ENCODE measurements at regions not wholly inside any gene's neighbourhood (a gene's known extent, or its start where the extent isn't known, plus 50 kb on each side); places are given as distances from the start of the nearest gene placed in this dataset.
A peak's percentile ranks its signal among the peaks of the same experiment; 100 is the strongest.

DNA sequence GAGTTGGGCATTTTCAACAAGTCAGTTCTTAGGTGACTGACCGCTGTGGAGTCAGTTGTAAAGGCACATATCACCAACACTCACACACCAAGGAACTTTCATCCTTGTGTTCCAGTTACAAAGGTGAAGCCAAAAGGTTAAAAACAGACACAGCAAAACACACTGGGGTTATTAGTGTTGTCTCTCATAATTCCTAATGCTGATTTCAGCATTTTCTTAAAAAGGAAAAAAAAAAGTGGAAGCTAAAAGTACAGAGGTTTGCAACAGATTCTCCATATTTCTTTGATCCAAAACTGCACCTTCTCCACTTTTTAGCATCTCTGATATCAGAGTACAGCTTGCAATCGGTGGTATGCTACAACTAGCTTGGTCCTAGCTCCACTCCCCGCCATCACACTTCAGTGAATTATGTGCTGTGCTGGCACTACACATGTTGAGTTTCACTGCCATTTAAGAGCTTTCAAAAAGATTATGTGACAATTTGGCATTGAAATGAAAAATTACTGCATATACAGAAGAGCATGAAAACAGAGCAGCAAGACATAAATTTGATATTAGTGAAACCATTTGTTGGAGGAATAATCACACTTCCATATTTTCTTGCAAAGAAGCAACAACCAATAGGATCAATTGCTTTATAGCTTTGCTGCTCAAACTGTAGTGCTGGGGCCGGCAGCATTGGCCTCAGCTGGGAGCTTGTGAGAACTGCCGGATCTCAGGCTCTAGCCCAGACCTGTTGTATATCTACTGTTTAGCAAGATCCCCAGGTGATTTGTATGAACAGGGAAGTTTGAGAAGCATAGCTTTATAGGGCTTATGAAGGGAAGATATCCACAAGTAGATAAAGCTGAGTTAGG is 62.3 kb upstream of the DAPL1 start:
- no peak for DNase-seq (ENCODE audit: low read depth)

- peak; percentile 23 for DNase-seq (ENCODE audit: low read depth)
Measured at GRCh38 chr2:158733430-158733755, 61.7 kb upstream of the DAPL1 start.

- no peak for DNase-seq (ENCODE audit: low read depth)
Measured at GRCh38 chr2:158734442-158734841, 60.7 kb upstream of the DAPL1 start.

- DNase-seq (ENCODE audit: low read depth) = no peak
Measured at GRCh38 chr2:158735822-158736580, 59.1 kb upstream of the DAPL1 start.

GRCh38 chr2:158738363-158738762 is 56.8 kb upstream of the DAPL1 start:
- no peak for DNase-seq (ENCODE audit: low read depth)

GRCh38 chr2:158740127-158740526 is 55.0 kb upstream of the DAPL1 start:
- peak; percentile 21 for DNase-seq (ENCODE audit: low read depth)

DNA sequence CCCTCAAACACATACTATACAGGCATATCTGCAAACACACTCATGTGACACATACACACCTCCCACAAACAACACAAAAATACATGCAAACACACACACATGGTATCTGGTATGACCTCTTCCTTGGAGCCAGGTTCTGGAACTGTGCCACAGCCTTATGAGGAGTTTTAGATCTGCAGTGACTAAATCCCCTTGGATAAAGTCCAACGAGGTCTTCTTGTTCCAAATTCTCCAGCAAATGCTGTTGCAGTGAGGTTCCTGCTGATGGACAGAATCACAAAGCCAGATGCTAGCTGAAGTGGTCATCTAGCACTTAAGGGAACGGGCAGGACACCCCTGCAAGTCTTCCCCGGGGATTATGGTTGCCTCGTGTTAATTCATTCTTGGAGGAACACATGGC is 54.5 kb upstream of the DAPL1 start:
- peak; percentile 30 for DNase-seq (ENCODE audit: low read depth)

- no peak for DNase-seq (ENCODE audit: low read depth)
Measured at GRCh38 chr2:158741625-158742024, 53.5 kb upstream of the DAPL1 start.

DNA sequence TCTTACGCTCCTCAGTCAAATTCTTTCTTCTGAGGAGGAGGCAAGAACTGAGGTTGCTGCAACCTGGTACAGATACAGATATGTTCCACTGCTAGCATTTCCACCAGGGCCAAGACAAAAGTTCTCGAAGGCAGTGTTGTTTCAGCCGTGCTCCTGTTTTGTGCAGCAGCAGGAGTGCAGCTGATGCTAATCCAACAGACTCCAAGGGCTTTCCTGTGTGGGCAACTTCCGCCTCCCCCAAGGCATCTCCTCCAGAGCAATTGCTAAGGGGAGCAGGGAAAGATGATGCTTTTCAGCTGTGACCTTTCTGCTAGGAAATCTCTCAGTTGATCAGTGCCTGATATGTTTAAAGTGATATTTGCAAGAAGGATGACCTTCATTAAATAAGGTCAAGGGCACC is 52.6 kb upstream of the DAPL1 start:
- no peak for DNase-seq (ENCODE audit: low read depth)

GRCh38 chr2:158743466-158743865 is 51.7 kb upstream of the DAPL1 start:
- DNase-seq (ENCODE audit: low read depth) = no peak

DNA sequence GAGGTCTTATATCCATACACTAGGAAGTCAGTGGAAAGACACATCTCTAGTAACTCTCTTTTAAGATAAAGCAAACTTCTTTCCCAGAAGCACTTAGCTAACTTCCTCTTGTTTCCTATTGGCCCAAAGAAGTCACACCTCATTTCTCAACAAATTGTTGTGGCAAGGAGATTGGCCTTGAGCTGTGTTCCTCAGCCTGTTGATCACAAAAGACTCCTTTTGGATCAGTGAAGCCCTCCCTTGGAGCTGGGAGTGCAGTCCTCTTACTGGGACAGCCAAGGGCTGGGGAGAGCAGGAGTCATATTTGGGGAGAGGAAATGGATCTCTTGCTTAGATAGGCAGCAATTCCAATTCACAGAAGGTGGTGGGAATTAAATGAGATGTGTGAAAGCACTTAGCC is 51.2 kb upstream of the DAPL1 start:
- no peak for DNase-seq (ENCODE audit: low read depth)

- peak; percentile 46 for DNase-seq (ENCODE audit: low read depth)
Measured at GRCh38 chr2:158745067-158745865, 49.9 kb upstream of the DAPL1 start.
